ENCODE measurements at regions not wholly inside any gene's neighbourhood (a gene's known extent, or its start where the extent isn't known, plus 50 kb on each side); places are given as distances from the start of the nearest gene placed in this dataset.

DNA sequence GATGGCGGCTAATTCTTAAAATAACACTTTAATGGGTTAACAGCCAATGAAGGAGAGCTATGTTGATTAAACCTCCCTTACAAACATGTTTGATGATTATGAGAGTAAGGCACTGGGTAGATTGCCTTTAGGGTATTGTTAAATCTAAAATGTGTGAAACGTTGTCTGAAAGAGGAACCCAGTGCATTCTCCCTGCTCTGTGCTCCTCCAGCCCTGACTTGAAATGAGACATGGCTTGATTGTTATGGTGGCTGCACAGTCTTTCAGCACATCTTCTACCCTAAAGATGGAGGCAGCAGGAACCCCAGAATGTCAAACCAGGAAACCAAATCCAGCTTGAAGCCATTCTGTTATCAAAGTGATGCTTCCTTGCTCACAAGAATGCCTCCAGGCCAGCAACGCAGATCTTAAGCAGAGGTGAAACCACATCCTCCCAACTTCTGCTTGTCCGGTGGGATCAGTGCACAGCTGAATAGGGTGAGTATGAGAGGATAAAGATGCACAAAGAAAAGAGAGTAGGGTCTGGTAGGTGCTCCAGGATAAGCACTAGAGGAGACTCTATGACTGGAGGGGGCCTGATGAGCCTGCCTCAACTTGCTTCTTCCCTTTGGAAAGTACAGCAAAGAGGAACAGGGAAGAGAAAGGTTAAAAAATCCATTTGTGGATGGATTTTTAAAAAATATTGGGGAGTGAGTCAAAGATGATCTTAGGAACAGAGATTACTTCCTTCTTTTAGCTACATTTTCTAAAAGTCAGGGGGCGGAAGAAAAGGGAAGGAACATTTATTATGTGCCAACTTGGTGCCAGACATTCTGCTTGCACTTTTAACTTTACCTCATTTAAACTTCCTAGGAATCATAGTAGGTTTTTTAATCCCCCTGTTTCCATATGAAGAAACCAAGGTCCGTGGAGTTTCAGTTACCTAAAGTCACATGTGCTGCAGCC, 523.0 kb downstream of the TXNL1 start:
- no peak for DNase-seq

DNA sequence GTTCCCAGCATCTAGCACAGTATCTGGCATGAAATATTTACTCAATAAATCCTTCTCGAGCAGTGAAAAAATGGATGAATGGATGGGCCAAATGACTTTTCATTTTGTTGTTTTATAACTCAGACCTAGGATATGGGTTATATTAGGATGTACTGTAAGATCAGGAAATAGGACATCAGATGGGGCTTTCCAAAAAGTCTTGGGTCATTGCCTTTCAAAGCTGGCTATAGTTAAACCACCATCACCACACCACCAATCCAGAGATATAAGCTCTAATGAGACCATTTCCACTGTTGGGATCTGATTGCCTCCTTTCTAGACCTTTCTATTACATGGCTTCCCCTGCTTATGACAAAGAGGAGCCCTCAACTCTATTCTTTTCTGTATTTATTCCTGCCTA, 525.0 kb upstream of the TCF4 start:
- DNase-seq = no peak

DNA sequence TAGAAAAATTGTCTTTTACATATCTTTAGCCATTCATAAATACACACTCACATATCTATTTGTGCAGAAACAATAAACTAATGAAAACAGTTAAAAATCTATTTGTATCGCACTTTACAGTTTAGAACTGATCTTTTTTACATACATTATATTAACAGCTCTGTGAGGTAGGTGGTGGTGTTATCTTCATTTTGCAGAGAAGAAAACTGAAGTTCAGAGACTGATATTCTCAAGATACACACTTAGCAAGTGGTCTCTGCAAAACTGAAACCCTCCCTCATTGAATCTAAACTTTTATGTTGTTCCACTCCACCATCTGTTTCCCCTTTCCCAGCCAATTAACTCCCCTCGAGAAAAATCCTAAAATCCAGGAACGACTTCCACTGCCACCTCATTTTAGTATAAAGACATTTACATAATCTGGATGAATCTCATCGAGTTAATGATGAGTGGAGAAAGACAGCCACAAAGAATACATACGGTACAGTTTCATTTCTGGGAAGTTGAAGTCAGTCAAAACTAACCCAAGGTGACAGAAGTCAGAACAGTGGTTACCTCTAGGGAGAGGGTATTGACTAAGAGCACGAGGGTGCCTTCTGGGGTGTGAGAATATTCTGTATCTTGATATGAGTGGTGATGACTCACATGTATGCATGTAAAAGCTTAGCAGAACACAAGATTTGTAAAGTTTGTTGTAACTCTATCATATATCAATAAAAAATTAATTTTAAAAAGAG, 524.2 kb upstream of the TCF4 start:
- no peak for DNase-seq

DNA sequence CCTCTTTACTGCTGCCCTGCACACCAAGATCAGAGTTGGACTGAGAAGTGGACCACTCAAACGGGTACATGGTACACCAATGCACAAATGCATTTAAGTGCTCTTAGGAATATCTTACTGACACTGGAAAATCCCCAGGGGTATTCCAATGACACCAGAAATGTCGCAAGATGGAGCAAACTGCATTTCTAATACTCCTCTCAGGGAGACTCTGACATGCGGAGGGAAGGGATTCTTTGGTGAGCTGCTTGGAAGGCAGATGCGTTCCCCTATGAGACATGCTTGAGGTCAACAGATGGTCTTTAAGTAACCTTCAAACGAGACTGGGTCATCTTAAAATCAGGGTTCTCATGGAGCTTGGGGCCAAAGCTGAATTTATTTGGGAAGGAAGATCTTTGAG, 521.8 kb upstream of the TCF4 start:
- no peak for DNase-seq

DNA sequence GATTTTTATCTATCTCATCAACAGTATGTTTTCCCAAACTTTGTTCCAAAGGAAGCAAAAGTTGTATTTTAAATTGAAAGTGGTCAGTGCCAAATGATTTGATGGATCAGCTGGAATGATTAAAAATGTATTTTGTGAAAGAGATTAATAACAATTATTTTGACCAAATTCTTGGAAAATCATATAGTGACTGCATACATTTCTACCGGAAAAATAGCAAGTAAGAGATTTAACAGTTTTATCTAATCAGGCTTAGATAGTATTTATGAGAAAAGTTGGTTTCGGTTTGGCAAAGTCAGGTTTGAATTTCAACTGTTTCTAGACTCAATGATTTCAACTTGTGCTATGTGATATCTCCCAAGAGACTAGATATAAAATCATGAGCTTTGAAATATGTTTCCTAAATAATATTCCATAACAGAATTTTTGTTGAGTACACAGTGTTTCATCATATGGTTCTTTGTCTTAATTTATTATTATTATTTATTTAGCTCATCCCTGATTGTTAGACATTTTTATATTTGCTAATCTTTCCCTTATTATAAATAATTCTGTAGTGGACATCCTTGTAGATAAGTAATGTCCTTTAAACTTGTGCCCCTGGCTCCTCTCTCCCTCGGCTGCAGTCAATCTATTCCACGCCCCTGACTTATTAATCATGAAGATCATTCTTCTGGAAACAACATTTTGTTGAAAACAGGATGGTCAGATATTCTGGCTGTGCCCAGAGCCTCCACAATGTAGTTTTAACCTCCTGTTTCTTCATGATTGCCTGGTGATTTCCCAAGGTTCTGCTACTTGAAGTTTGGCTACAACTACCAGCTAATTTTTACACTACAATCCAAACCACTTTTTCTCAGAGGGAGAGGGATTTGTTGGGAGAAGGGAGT, 520.7 kb upstream of the TCF4 start:
- DNase-seq = no peak

GRCh38 chr18:56107821-56108477, 520.0 kb upstream of the TCF4 start:
- no peak for DNase-seq

DNA sequence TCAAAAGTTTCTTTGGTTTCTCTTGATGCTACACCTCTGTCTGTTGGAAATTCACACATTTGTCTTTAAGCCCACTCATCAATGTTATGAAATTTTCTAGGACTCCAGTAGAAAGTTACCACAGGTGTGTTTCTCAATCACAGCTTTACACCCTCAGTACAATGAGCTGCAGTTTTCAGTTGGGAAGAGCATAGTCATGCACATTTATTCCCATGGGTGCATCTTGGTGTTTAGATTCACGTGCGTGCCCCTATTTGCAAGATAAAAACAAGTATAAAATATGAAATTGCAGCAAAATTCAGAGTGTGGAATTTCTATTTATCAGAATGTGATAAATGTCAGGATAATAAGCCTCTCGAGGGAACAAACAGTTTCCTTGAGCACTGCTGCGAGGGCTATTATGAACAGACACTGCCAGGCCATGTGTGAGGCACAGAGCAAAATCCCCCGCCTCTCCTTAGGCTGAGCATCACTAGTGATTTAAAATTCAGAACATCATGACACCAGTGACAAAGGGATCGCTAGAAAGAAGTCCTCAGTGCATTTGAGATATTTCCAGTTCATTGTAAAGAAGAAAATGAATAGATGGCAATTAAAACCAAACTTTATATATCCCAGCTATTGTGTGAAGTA, 512.2 kb upstream of the TCF4 start:
- DNase-seq = no peak

DNA sequence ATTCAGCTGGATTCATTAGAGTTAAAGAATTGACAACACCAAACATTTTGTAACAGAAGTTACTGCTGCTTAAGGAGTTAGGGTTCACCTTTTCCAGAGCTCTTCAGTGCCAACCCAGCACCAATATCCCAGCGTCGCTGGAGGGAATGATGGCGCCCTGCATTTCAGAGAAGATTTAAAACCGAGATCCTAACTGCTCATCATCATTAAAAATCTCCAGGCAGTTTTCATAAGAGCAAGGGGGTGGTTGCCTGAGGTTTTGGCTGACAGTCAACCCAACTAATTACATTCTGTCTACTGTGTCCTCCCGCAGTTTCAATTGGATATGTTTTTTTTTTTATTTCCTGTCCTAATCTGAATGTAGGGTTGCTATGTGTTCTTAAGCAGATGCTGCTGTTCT, 509.6 kb upstream of the TCF4 start:
- DNase-seq = no peak

DNA sequence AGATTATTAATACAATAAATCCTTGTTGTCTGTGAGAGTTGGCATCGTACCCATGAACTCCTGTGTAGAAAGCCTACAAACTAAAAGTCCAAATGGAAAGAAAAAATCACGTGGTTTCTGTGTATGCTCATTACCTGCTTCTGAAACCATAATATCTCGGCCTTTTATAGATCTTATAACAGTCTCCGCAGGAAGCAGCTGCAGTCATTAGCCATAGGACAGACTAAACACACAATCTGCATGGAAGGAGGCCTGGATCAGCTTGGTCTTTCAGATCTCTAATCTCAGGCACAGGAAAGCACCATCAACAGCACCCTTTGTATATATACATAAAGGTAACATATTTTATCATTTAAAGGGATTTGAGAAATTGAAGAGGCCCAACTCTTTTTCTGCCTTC, 508.9 kb upstream of the TCF4 start:
- no peak for DNase-seq

DNA sequence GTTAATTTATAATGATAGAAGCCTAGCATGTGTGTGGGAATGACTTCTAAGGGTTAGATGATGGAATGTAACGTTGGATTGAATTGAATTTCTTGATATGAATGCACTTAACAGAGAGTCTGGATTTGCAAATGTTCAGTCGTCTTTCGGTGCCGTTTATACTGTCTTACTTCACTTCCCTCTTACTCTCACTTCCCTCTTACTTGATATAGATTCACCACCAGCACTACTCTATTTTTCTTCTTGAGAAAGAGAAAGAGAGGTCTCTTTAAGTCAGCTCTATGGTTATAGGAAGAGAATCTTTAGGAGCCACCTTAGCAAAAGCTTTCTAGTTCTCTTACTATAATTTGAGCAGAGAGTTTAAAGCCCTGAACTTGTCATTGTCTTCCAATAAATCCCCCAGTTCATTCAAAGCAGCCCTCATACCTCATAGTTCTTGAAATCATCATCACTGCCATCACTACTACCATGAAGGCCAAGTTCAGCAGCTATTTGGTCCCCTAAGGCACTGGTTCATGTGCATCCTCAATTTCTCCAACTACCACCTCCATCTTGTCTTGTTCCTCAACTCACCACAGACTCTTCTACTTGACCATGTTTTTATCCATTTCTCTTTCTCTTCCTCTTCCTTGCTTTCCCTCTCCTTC, 501.7 kb upstream of the TCF4 start:
- no peak for DNase-seq

DNA sequence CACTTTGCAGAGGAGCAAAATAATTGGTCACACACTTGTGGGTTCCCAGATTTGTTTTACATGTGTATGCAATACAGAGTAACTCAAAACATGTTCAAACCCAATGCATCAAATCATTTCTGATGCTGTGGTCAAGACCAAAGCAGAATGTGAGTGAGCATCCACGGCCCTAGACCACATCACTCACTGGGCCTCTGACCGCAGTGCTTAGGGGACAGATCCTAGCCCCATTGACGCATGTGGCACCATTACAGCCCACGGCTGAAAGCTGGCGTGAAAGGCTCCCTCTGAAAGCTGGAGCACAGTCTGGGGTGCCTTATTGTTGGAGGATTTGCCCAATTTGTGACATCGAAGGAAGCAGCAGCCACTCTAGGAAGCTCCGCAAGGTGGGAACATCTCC, 498.8 kb upstream of the TCF4 start:
- DNase-seq = no peak

DNA sequence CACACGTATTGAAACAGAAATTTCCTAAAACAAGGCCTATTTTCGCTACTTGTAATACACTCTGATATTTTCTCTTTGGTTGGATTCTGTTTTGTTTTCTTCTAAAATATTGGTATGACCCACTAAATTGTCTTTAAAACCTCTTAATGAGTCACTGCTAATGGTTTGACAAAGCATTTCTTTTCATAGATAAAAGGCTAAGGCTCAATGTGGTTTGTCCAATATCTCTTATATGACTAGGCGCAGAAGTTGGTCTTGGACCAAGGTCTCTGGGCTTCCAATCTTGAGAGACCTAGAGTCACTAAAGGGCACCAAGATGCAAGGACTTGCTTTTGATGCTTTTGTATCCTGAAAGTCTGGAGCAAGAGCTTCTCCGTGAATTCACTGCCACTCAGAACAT, 498.2 kb upstream of the TCF4 start:
- DNase-seq = no peak

- DNase-seq = no peak
Measured at GRCh38 chr18:56085551-56085950, 497.6 kb upstream of the TCF4 start.

GRCh38 chr18:56083523-56084287, 495.7 kb upstream of the TCF4 start:
- DNase-seq = no peak

DNA sequence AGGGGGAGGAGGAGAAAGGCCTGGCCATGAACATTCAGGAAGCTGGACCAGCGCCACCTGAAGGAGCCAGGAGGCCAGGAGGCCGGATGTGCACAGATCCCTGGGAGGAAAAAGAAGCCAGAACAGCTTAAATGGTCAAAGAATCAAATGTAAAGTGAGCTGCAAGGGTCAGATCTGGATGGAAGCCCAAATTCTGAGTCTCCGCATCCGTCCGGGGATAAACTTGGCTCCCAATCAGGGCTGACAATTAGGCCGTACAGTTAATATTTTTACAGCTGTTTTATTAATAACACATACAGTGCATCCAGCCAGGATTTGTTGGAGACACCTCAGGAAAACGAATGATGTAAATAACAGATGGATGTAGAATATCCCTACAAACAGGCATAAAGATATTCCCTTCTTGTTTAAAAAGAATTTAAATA, 495.1 kb upstream of the TCF4 start:
- no peak for DNase-seq

DNA sequence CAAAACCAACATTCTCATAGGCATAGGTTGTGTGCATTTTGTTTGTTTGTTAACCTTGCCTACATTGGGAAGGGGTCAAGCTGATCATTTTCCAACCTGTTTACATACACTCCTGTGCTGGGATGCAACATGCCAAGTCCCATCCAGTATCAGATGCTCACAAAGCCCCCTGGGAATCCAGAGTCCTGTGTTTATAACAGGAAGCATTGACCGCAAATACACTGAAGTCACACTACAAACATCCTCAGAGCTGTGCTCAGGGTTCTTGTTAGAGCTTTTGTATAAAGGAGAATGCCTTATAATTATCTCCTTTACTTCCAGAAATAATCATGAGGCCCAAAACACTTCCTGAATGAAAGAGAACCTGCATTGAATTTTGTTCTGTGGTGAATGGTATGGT, 488.7 kb upstream of the TCF4 start:
- no peak for DNase-seq

GRCh38 chr18:56068701-56069100, 480.7 kb upstream of the TCF4 start:
- DNase-seq = no peak

DNA sequence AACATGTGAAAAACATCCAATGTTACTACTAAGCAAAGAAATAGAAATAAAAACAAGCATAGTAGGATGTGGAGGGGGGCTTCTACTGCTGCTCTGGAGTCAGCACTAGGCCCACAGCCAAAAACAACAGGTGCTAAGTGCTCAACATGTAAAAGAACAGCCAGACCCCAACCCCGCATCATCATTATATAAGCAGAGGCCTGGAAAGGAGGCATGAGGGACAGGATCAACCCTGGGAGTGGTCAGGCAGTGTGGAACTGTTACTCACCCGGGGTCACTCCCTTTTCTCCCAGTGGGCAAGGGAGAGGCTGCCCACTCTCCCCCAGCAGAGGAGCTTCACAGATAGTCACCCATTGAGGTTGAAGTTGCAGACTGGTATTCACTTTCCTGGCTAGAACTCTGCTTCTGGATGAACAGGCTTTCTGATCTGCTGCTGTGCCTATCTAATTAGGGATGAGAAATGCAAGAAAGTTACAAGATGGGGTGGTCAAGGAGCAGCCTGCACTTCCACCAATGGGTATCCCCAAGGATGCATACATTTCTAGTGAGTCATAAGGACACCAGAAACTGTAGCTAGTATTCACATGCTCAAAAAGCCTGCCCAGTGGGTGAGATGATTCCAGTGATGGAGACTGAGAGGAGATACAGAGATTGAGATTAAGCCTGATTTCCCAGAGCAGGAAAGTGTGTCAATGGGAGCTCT, 480.1 kb upstream of the TCF4 start:
- DNase-seq = no peak

DNA sequence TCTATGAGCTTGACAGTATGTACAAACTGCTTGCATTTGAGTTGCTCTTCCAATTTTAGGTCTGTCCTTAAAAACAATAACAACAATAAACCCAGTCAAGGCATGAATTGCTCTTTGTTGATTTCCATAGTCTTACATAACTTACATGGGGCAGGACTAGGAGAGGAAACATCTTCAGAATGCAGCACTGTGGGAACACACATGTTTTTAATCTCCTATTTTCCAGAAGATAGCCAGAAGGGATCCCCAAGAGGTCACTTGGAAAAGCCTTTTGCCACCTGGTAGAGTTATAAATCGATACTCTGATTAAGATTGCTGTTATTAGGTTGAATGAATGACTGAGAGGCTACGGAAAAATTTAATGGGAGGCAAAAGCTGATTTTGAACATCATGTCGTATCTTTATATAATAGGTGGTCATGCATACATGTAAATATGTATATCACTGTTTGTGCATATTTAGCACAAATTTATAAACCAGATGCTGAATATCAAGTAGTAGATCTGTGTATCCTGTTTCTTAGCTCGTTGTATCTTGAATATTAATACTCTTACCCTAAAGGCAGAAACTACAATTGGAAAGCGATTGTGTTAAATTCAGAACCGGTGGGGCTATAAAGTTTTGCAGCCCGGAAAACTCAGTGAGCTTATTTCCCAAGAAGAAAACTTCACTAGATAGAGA, 479.4 kb upstream of the TCF4 start:
- DNase-seq = no peak
